Left kidney (tissue), 1 donor: ENCODE measurements at regions not wholly inside any gene's neighbourhood (a gene's known extent, or its start where the extent isn't known, plus 50 kb on each side); places are given as distances from the start of the nearest gene placed in this dataset.
"Not testable (repeated sequence)": the region's sequence is repeated elsewhere in the genome, so short reads cannot be mapped to it uniquely, and the experiment has no call there.

Experiments used
- DNase-seq: peaks from one replicate; pipeline ENCODE4 v3.0.0-alpha.2; 2013

- no peak for DNase-seq
Measured at GRCh38 chr2:223181561-223181960, 129.6 kb downstream of the KCNE4 start.

GRCh38 chr2:223182356-223182755 is 130.4 kb downstream of the KCNE4 start:
- no peak for DNase-seq

- DNase-seq: no peak
Measured at GRCh38 chr2:223185638-223186037, 133.6 kb downstream of the KCNE4 start.

- no peak for DNase-seq
Measured at GRCh38 chr2:223187256-223187655, 135.3 kb downstream of the KCNE4 start.

GRCh38 chr2:223190561-223191206 is 138.7 kb downstream of the KCNE4 start:
- not testable (repeated sequence) for DNase-seq

- DNase-seq: no peak
Measured at GRCh38 chr2:223196331-223196730, 144.3 kb downstream of the KCNE4 start.

- DNase-seq: no peak
Measured at GRCh38 chr2:223197046-223197445, 145.1 kb downstream of the KCNE4 start.

- no peak for DNase-seq
Measured at GRCh38 chr2:223199531-223200515, 147.8 kb downstream of the KCNE4 start.

GRCh38 chr2:223203971-223204929 is 152.3 kb downstream of the KCNE4 start:
- no peak for DNase-seq

GRCh38 chr2:223210489-223210888 is 158.5 kb downstream of the KCNE4 start:
- no peak for DNase-seq

- peak; percentile 30 for DNase-seq
Measured at GRCh38 chr2:223214394-223215253, 162.6 kb downstream of the KCNE4 start.

GRCh38 chr2:223215254-223215516 is 163.2 kb downstream of the KCNE4 start:
- DNase-seq: no peak

- DNase-seq: no peak
Measured at GRCh38 chr2:223217373-223217772, 165.4 kb downstream of the KCNE4 start.

- DNase-seq: no peak
Measured at GRCh38 chr2:223218587-223219178, 166.7 kb downstream of the KCNE4 start.

- no peak for DNase-seq
Measured at GRCh38 chr2:223219872-223220657, 168.1 kb downstream of the KCNE4 start.

- no peak for DNase-seq
Measured at GRCh38 chr2:223220658-223220925, 168.6 kb downstream of the KCNE4 start.

GRCh38 chr2:223221139-223221835 is 169.3 kb downstream of the KCNE4 start:
- DNase-seq: no peak

GRCh38 chr2:223222397-223222796 is 170.4 kb downstream of the KCNE4 start:
- no peak for DNase-seq

GRCh38 chr2:223223156-223223555 is 171.2 kb downstream of the KCNE4 start:
- DNase-seq: no peak

- DNase-seq: no peak
Measured at GRCh38 chr2:223225266-223225665, 173.3 kb downstream of the KCNE4 start.
